Spleen (tissue), 7 donors: ENCODE measurements at regions not wholly inside any gene's neighbourhood (a gene's known extent, or its start where the extent isn't known, plus 50 kb on each side); places are given as distances from the start of the nearest gene placed in this dataset.

ENCODE experiments used
- POLR2A ChIP-seq, 3 donors: fragments of 450-650 bp; IDR thresholded peaks; one replicate each; pipeline ENCODE4 v1.5.1; 2017; ENCODE audit warnings: antibody characterized with exemption in 3 of 3, mild to moderate bottlenecking in 1 of 3
- POLR2AphosphoS5 ChIP-seq, 3 donors: sonication (generic); formaldehyde crosslinking; IDR thresholded peaks; one replicate each; pipeline ENCODE4 v1.5.1; 2017; ENCODE audit warnings: antibody characterized with exemption in 3 of 3
- TF ChIP-seq, protein P1 (sequence below), 11 experiments: fragments of 200-600 bp in 7 of 11; fragments of 450-650 bp in 4 of 11; sonication (generic) in 4 of 11; IDR thresholded peaks in 8 of 11; conservative IDR thresholded peaks in 3 of 11; 1 replicate in 7 of 11; 2 replicates in 4 of 11; pipeline versions ENCODE4 v1.4.0 to v1.8.0; 2016 to 2021; ENCODE audit warnings: antibody characterized with exemption in 11 of 11, inconsistent platforms in 4 of 11, mild to moderate bottlenecking in 1 of 11
- donor health status: DM: no; HTN: no; CAD: no; lungs with moderate emphysema.
- donor health status: DM: no; HTN: no; CAD: no.
- donor health status: DM: no; HTN: no; CAD: no.

GRCh38 chr4:96063639-96064038 is 223.7 kb downstream of the PDHA2 start:
- TF ChIP-seq, protein P1, sequence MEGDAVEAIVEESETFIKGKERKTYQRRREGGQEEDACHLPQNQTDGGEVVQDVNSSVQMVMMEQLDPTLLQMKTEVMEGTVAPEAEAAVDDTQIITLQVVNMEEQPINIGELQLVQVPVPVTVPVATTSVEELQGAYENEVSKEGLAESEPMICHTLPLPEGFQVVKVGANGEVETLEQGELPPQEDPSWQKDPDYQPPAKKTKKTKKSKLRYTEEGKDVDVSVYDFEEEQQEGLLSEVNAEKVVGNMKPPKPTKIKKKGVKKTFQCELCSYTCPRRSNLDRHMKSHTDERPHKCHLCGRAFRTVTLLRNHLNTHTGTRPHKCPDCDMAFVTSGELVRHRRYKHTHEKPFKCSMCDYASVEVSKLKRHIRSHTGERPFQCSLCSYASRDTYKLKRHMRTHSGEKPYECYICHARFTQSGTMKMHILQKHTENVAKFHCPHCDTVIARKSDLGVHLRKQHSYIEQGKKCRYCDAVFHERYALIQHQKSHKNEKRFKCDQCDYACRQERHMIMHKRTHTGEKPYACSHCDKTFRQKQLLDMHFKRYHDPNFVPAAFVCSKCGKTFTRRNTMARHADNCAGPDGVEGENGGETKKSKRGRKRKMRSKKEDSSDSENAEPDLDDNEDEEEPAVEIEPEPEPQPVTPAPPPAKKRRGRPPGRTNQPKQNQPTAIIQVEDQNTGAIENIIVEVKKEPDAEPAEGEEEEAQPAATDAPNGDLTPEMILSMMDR (IDR thresholded peaks at IDR 0.05 in 8 of 11, conservative IDR thresholded peaks at IDR 0.05 in 3 of 11): no peak
- TF ChIP-seq POLR2AphosphoS5 (IDR thresholded peaks at IDR 0.05) (no peak), POLR2A (IDR thresholded peaks at IDR 0.05) (no peak)
